ENCODE measurements at regions not wholly inside any gene's neighbourhood (a gene's known extent, or its start where the extent isn't known, plus 50 kb on each side); places are given as distances from the start of the nearest gene placed in this dataset.

GRCh38 chr20:11044561-11044960, 370.8 kb upstream of the JAG1 start (continued):
- TF ChIP-seq CTCF (IDR thresholded peaks at IDR 0.05; ENCODE audit: control extremely low read depth in 1 of 3, insufficient read depth in 1 of 3, low read depth in 1 of 3, low read length in 3 of 3) = no peak

All from H1 (cell line).